A673 (cell line): ENCODE measurements at regions not wholly inside any gene's neighbourhood (a gene's known extent, or its start where the extent isn't known, plus 50 kb on each side); places are given as distances from the start of the nearest gene placed in this dataset.

Experiments used
- BruUV-seq: library from RNA; stranded (reverse); fragments of 400-500 nt; replicated peaks from 2 replicates; lab custom pipeline; 2021; lab: Mats Ljungman, UMichigan
- CTCF ChIA-PET: fragments of 300-600 bp; sonication (Branson Sonifier 250); formaldehyde crosslinking; loops from one replicate; lab custom pipeline; 2022; ENCODE audit warnings: antibody characterized with exemption; lab: Charles Lee
- POLR2A ChIA-PET: fragments of 300-600 bp; sonication (Branson Sonifier 250); formaldehyde crosslinking; loops from one replicate; lab custom pipeline; 2022; ENCODE audit warnings: antibody characterized with exemption; ENCODE audit not compliant: low non-redundant PET; lab: Charles Lee
- DNase-seq: peaks from one replicate; pipeline ENCODE4 v3.0.0-alpha.2; 2015; ENCODE audit warnings: low spot score
- H3K27ac ChIP-seq: fragments of 200-600 bp; sonication (generic); 2 replicates; pipeline ENCODE4 v1.5.1; 2016; ENCODE audit warnings: mixed run types, low read depth, mild to moderate bottlenecking, mixed read lengths, antibody characterized with exemption, low read length; ENCODE audit not compliant: poor library complexity, severe bottlenecking
- H3K27me3 ChIP-seq: fragments of 200-600 bp; sonication (generic); replicated peaks from 2 replicates; pipeline ENCODE4 v1.6.1; 2017; ENCODE audit warnings: mixed run types, low read depth, mild to moderate bottlenecking, mixed read lengths, antibody characterized with exemption, low read length; ENCODE audit not compliant: insufficient read depth, poor library complexity
- H3K36me3 ChIP-seq: fragments of 200-600 bp; sonication (generic); 2 replicates; pipeline ENCODE4 v1.6.1; 2016; ENCODE audit warnings: mixed run types, mild to moderate bottlenecking, mixed read lengths, antibody characterized with exemption, low read length; ENCODE audit not compliant: insufficient read depth, poor library complexity, severe bottlenecking
- H3K4me1 ChIP-seq: fragments of 200-600 bp; sonication (generic); 2 replicates; pipeline ENCODE4 v1.6.1; 2017; ENCODE audit warnings: mixed run types, mild to moderate bottlenecking, mixed read lengths, antibody characterized with exemption, low read length; ENCODE audit not compliant: insufficient read depth, poor library complexity, severe bottlenecking
- H3K4me3 ChIP-seq: fragments of 200-600 bp; sonication (generic); 2 replicates; pipeline ENCODE4 v1.5.1; 2016; ENCODE audit warnings: low read depth, mixed run types, mild to moderate bottlenecking, mixed read lengths, low read length; ENCODE audit not compliant: poor library complexity, severe bottlenecking
- H3K9me3 ChIP-seq: fragments of 200-600 bp; sonication (generic); 2 replicates; pipeline ENCODE4 v1.6.1; 2016; ENCODE audit warnings: mixed run types, low read depth, mild to moderate bottlenecking, mixed read lengths, antibody characterized with exemption, low read length; ENCODE audit not compliant: poor library complexity, severe bottlenecking
- EZH2 ChIP-seq: fragments of 200-600 bp; sonication (generic); IDR thresholded peaks from 2 replicates; pipeline ENCODE4 v1.6.1; 2017; ENCODE audit warnings: borderline replicate concordance, low read depth, mild to moderate bottlenecking, mixed read lengths, antibody characterized with exemption, low read length; ENCODE audit not compliant: poor library complexity, severe bottlenecking
- intact Hi-C: fragments of 100-400 bp; cut with micrococcal nuclease; formaldehyde crosslinking; loops from one replicate; pipeline ENCODE4 v1.10.0; 2022; ENCODE audit not compliant: unreplicated experiment
- TF ChIP-seq, protein P1 (sequence below): fragments of 300-800, 200-600 bp; sonication (generic); conservative IDR thresholded peaks from 2 replicates; pipeline ENCODE4 v1.5.1; 2017; ENCODE audit warnings: low read depth, mild to moderate bottlenecking, antibody characterized with exemption, low read length, moderate library complexity, mixed read lengths

GRCh38 chr3:83251490-83251889 lies 1490.0 kb upstream of the GBE1 start:
- DNase-seq: no peak
- no TSS peak for BruUV-seq
- ChIA-PET CTCF (no interaction called here), POLR2A (no interaction called here)
- no peaks in the 10 kb centered on the region for H3K36me3 ChIP-seq
- H3K9me3 ChIP-seq: peaks cover 10% of the 10 kb centered on the region
- no peaks in the 10 kb centered on the region for H3K27me3 ChIP-seq
- H3K27ac ChIP-seq: no peak overlapping the region
- intact Hi-C loops: no loop called here
- H3K4me1 ChIP-seq: no peaks in the 10 kb centered on the region
- TF ChIP-seq, protein P1, sequence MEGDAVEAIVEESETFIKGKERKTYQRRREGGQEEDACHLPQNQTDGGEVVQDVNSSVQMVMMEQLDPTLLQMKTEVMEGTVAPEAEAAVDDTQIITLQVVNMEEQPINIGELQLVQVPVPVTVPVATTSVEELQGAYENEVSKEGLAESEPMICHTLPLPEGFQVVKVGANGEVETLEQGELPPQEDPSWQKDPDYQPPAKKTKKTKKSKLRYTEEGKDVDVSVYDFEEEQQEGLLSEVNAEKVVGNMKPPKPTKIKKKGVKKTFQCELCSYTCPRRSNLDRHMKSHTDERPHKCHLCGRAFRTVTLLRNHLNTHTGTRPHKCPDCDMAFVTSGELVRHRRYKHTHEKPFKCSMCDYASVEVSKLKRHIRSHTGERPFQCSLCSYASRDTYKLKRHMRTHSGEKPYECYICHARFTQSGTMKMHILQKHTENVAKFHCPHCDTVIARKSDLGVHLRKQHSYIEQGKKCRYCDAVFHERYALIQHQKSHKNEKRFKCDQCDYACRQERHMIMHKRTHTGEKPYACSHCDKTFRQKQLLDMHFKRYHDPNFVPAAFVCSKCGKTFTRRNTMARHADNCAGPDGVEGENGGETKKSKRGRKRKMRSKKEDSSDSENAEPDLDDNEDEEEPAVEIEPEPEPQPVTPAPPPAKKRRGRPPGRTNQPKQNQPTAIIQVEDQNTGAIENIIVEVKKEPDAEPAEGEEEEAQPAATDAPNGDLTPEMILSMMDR: no peak
- TF ChIP-seq EZH2: no peak
- H3K4me3 ChIP-seq: no peak overlapping the region

DNA sequence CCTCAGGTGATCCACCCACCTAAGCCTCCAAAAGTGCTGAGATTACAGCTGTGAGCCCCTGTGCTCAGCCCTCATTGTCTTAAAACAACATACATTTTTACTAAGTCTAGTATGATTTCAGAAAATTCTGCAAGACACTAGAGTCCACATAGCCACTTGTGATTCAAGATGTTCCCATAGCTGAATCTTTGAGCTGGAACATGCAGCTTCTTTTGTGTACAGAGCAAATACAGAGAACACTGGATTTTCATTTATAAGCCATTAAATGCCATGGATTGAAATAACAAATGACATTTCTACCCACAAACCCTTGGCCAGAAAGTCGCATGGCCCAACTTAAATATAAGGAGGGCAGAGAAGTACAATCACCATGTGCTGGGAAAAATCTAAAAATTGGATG lies 1489.2 kb upstream of the GBE1 start:
- DNase-seq: no peak
- Histone ChIP-seq H3K27ac (no peak overlapping the region), H3K4me3 (no peak overlapping the region), H3K36me3 (no peaks in the 10 kb centered on the region), H3K4me1 (no peaks in the 10 kb centered on the region), H3K27me3 (no peaks in the 10 kb centered on the region), H3K9me3 (peaks cover 10% of the 10 kb centered on the region)
- ChIA-PET POLR2A (no interaction called here), CTCF (no interaction called here)
- intact Hi-C loops: no loop called here
- TF ChIP-seq EZH2: no peak
- TF ChIP-seq, protein P1: no peak
- no TSS peak for BruUV-seq

GRCh38 chr3:83248454-83248853 lies 1487.0 kb upstream of the GBE1 start:
- no peak for TF ChIP-seq EZH2
- TF ChIP-seq, protein P1: no peak
- CTCF ChIA-PET: no interaction called here
- intact Hi-C loops: no loop called here

More at GRCh38 chr3:83248454-83248853, 1487.0 kb upstream of the GBE1 start:
- POLR2A ChIA-PET: no interaction called here
- Histone ChIP-seq H3K36me3 (no peaks in the 10 kb centered on the region), H3K4me3 (no peak overlapping the region), H3K9me3 (peaks cover 10% of the 10 kb centered on the region), H3K4me1 (no peaks in the 10 kb centered on the region), H3K27ac (no peak overlapping the region), H3K27me3 (no peaks in the 10 kb centered on the region)
- BruUV-seq: no TSS peak
- DNase-seq: no peak
